ENCODE measurements at regions not wholly inside any gene's neighbourhood (a gene's known extent, or its start where the extent isn't known, plus 50 kb on each side); places are given as distances from the start of the nearest gene placed in this dataset.

DNA sequence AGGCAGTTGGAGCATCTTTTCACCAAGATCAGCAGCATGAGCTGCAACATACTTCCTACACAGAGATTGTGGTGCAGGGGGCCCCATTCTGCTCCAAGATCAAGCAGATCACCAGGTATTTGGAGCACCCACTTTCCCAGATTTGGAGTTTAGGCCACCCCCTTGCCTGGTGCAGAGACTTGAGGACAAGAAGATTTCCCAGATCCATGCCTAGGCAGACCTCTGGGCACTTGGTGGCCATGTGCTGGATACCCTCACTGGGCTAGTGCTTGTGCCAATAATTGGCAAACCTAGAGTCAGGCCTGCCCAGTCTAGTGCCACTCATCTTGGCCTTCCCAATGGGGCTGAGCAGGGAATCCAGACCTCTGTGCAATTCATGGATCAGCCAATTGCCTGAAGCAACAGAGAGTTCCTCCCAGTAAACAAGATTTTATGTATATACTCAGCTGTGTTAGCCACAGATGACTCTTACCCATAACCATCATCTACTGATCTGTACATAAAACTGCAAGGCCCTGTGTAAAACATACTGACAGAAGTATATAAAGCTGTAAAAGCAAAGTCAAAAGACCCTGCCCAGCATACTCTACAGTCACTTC is 228.4 kb upstream of the EMCN start:
- H3K4me3 ChIP-seq (ENCODE audit: low read depth, low read length): no peak overlapping the region
- TF ChIP-seq, protein P1, sequence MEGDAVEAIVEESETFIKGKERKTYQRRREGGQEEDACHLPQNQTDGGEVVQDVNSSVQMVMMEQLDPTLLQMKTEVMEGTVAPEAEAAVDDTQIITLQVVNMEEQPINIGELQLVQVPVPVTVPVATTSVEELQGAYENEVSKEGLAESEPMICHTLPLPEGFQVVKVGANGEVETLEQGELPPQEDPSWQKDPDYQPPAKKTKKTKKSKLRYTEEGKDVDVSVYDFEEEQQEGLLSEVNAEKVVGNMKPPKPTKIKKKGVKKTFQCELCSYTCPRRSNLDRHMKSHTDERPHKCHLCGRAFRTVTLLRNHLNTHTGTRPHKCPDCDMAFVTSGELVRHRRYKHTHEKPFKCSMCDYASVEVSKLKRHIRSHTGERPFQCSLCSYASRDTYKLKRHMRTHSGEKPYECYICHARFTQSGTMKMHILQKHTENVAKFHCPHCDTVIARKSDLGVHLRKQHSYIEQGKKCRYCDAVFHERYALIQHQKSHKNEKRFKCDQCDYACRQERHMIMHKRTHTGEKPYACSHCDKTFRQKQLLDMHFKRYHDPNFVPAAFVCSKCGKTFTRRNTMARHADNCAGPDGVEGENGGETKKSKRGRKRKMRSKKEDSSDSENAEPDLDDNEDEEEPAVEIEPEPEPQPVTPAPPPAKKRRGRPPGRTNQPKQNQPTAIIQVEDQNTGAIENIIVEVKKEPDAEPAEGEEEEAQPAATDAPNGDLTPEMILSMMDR (IDR thresholded peaks at IDR 0.05; ENCODE audit: borderline replicate concordance, insufficient read depth, low read depth, low read length): no peak

DNA sequence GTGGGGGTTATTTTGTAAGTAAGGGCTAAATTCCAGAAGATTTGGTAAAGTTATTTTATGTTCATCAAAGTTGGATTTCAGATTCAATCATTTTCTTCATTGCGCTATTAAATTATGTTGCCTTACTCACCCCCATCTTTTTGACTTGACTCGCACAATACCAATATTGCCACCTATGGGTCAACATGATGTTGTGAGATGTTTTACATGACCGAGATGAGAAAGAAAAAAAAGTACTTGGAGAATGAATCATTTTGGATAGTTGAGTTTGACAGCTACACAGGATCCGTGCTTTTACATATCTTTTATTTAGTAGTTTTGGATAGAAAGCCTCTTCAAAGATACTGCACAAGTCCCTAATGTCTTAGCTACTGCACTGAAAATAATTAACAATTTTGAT is 224.2 kb upstream of the EMCN start:
- no peak overlapping the region for H3K4me3 ChIP-seq (ENCODE audit: low read depth, low read length)
- TF ChIP-seq, protein P1 (IDR thresholded peaks at IDR 0.05; ENCODE audit: borderline replicate concordance, insufficient read depth, low read depth, low read length): peak; percentile 36; the same call in 1 of the 2 replicates

DNA sequence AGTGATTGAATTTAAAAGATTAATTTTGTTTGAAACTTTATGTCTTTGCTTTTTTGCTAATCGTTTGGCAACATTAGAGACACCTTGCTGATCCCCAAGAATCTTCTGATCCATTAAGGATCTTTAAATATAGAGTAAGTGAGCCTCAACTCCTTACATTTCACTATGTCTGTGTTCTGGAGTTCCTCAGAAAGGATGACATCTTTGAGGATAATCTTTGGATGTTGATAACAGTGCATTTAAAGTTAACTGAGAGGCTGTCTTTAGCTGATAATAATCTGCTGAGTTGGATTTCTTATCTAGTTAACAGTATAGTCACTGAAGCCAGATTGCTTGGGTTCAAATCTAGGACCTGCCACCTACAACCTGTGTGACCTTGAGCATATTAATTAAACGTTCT is 221.6 kb upstream of the EMCN start:
- no peak overlapping the region for H3K4me3 ChIP-seq (ENCODE audit: low read depth, low read length)
- TF ChIP-seq, protein P1 (IDR thresholded peaks at IDR 0.05; ENCODE audit: borderline replicate concordance, insufficient read depth, low read depth, low read length): no peak

DNA sequence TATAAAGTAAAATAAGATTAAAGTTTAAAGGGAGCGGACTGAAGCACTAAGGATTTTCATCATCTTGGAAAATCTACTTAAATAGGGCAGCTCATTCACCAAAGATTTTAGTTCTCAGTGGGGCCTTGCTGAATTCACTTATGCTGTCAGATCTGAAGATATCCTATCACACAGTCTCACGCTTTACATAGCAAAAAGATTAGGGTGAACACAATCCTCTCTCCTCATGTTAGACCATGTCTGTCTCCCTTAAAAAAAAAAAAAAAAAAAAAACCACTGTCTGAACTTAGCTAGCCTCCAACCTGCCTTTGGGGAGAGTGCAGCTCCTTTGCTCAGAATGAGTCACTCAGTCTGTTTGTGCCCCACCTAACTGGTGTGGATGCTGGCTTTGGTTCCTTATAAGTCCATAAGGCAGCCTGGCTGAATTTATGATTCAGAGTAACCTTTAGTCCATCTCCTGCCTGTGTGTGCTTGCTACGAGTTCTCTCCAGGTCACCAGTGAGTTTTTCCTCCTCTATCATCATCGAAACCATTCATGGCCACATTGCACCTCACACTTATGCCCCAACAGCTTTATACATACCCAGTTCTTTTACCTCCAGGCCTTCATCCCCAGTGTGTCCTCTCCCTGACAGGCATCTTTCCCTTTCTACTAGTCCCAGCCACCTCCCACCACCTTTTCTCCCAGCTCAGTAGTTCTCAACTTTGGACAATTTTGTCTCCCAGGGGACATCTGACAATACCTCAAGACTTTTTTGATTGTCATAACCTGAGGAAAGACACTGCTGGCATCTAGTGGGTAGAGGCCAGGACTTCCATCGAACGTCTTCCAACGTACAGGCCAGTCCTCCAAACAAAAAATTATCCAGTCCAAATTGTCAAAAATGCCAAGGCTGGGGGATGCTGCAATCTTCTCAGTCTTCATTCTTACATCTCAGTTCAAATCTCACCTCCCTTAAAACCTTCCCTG is 220.7 kb upstream of the EMCN start:
- TF ChIP-seq, protein P1 (IDR thresholded peaks at IDR 0.05; ENCODE audit: borderline replicate concordance, insufficient read depth, low read depth, low read length): no peak
- H3K4me3 ChIP-seq (ENCODE audit: low read depth, low read length): no peak overlapping the region

DNA sequence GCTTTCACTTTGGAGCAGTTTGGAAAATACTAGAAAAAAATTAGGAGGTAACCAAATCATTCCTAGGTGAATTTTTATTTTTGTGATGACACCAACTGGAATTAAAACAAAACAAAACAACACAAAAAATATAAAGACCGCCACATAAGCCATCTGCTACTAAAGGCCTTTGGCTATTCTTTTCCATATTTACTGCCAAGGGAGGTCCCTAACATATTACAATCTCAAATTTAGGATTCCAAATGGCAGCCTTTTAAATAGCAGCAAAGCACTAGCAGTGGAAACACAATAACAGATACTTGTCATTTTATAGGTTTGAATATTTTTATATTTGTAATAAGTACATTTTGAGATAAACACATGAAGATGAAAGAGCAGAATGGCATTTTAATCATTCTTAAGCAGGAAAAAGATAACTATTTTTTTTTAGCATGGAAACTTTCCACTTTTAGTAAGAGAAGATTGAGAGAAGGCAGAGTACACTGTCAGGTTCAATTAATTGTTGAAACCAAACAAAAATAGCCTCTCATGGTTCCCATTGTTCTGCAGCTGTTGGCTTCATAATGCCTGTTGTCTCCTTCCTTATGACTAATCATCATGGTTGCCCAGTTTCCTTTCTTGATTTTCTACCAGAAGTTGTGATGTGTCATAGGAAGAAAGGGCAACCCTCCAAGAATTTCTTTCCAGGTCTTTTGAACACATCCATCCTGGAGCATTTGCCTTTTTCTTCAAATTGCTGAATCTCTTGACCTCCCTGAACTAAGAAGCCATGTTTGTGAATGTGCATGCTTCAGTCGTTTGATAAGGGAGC is 219.0 kb upstream of the EMCN start:
- no peak overlapping the region for H3K4me3 ChIP-seq (ENCODE audit: low read depth, low read length)
- TF ChIP-seq, protein P1 (IDR thresholded peaks at IDR 0.05; ENCODE audit: borderline replicate concordance, insufficient read depth, low read depth, low read length): no peak

DNA sequence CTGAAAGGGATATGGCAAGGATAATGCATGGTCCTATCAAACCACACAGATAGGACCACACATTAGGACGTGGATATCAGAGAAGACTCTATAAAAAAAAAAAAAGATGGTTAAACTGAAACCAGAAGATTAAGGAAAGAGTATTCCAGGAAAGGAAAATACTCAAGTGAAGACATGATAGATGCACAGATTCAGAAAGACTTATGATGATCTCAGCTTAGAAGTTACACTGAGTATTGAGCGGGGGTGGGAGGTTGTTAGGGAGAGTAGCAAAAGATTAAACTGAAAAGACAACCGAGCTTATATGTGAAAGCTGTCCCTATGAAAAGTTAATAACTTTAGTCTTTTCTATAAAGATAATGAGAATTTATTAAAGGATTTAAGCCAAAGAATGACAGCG is 211.0 kb upstream of the EMCN start:
- TF ChIP-seq, protein P1 (IDR thresholded peaks at IDR 0.05; ENCODE audit: borderline replicate concordance, insufficient read depth, low read depth, low read length): no peak

More for the DNA sequence above, 211.0 kb upstream of the EMCN start:
- H3K4me3 ChIP-seq (ENCODE audit: low read depth, low read length): no peak overlapping the region

Measured in GM12875 (cell line).